NB4 (cell line): ENCODE measurements at regions not wholly inside any gene's neighbourhood (a gene's known extent, or its start where the extent isn't known, plus 50 kb on each side); places are given as distances from the start of the nearest gene placed in this dataset.

Source experiments
- MYC ChIP-seq: IDR thresholded peaks from 2 replicates; pipeline ENCODE4 v1.6.1; 2011; ENCODE audit warnings: low read depth, low read length
- POLR2A ChIP-seq: IDR thresholded peaks from 2 replicates; pipeline ENCODE4 v1.6.1; 2011; ENCODE audit warnings: mild to moderate bottlenecking; ENCODE audit not compliant: insufficient read length; ENCODE audit errors: extremely low read depth
- TF ChIP-seq, protein P1 (sequence below): IDR thresholded peaks from one replicate; pipeline ENCODE4 v1.5.1; 2012; ENCODE audit warnings: low read depth, low read length
- TF ChIP-seq, protein P2 (sequence below): IDR thresholded peaks from 2 replicates; pipeline ENCODE4 v1.6.1; 2011; ENCODE audit warnings: low read depth, low read length

DNA sequence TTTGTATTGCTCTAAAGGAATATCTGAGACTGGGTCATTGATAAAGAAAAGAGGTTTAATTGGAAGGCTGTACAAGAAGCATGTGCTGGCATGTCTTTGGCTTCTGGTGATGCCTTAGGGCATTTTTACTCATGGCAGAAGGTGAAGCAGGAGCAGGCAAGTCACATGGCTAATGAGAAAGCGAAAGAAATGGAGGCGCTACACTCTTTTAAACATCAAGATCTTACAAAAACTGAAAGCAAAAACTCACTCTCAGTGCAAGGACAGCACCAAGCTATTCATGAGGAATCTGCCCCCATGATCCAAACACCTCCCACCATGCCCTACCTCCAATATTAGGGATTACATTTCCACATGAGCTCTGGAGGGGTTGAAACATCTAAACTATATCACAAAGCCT, 1458.8 kb upstream of the ACO1 start:
- TF ChIP-seq, protein P1, sequence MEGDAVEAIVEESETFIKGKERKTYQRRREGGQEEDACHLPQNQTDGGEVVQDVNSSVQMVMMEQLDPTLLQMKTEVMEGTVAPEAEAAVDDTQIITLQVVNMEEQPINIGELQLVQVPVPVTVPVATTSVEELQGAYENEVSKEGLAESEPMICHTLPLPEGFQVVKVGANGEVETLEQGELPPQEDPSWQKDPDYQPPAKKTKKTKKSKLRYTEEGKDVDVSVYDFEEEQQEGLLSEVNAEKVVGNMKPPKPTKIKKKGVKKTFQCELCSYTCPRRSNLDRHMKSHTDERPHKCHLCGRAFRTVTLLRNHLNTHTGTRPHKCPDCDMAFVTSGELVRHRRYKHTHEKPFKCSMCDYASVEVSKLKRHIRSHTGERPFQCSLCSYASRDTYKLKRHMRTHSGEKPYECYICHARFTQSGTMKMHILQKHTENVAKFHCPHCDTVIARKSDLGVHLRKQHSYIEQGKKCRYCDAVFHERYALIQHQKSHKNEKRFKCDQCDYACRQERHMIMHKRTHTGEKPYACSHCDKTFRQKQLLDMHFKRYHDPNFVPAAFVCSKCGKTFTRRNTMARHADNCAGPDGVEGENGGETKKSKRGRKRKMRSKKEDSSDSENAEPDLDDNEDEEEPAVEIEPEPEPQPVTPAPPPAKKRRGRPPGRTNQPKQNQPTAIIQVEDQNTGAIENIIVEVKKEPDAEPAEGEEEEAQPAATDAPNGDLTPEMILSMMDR: no peak
- TF ChIP-seq POLR2A (no peak), MYC (no peak)
- TF ChIP-seq, protein P2, sequence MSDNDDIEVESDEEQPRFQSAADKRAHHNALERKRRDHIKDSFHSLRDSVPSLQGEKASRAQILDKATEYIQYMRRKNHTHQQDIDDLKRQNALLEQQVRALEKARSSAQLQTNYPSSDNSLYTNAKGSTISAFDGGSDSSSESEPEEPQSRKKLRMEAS: no peak
